Myocyte (in vitro differentiated cells): ENCODE measurements at regions not wholly inside any gene's neighbourhood (a gene's known extent, or its start where the extent isn't known, plus 50 kb on each side); places are given as distances from the start of the nearest gene placed in this dataset.
"Not testable (repeated sequence)": the region's sequence is repeated elsewhere in the genome, so short reads cannot be mapped to it uniquely, and the experiment has no call there.

Experiments used
- DNase-seq: peaks from one replicate; pipeline ENCODE4 v3.0.0-alpha.2; 2012; ENCODE audit warnings: low read depth

- peak; percentile 14 for DNase-seq
These were observed 296.8 kb downstream of the RAB38 start for GRCh38 chr11:87878373-87878825.

- DNase-seq, result no peak
These were observed 304.2 kb downstream of the RAB38 start for GRCh38 chr11:87871056-87871455.

- DNase-seq, result no peak
These were observed 305.2 kb downstream of the RAB38 start for GRCh38 chr11:87870086-87870485.

- DNase-seq, result no peak
These were observed 308.3 kb downstream of the RAB38 start for GRCh38 chr11:87866951-87867350.

GRCh38 chr11:87861030-87861429 lies 314.2 kb downstream of the RAB38 start:
- DNase-seq, result no peak

GRCh38 chr11:87859636-87860035 lies 315.6 kb downstream of the RAB38 start:
- DNase-seq, result no peak

- no peak for DNase-seq
These were observed 323.4 kb downstream of the RAB38 start for GRCh38 chr11:87851827-87852226.

- DNase-seq, result no peak
These were observed 324.0 kb downstream of the RAB38 start for GRCh38 chr11:87851234-87851633.

- no peak for DNase-seq
These were observed 326.0 kb downstream of the RAB38 start for GRCh38 chr11:87849216-87849615.

- DNase-seq, result no peak
These were observed 334.5 kb downstream of the RAB38 start for GRCh38 chr11:87840786-87841185.

- no peak for DNase-seq
These were observed 343.0 kb downstream of the RAB38 start for GRCh38 chr11:87832211-87832610.

- peak; percentile 19 for DNase-seq
These were observed 355.2 kb downstream of the RAB38 start for GRCh38 chr11:87820011-87820410.

GRCh38 chr11:87819151-87819550 lies 356.1 kb downstream of the RAB38 start:
- DNase-seq, result no peak

- DNase-seq, result no peak
These were observed 362.5 kb downstream of the RAB38 start for GRCh38 chr11:87812571-87813365.

- DNase-seq, result no peak
These were observed 364.8 kb downstream of the RAB38 start for GRCh38 chr11:87810486-87810885.

GRCh38 chr11:87809256-87809655 lies 366.0 kb downstream of the RAB38 start:
- no peak for DNase-seq

GRCh38 chr11:87804176-87804575 lies 371.1 kb downstream of the RAB38 start:
- no peak for DNase-seq

- no peak for DNase-seq
These were observed 371.5 kb downstream of the RAB38 start for GRCh38 chr11:87803748-87804147.

GRCh38 chr11:87784862-87785261 lies 390.4 kb downstream of the RAB38 start:
- not testable (repeated sequence) for DNase-seq

GRCh38 chr11:87780068-87780413 lies 395.2 kb downstream of the RAB38 start:
- DNase-seq, result no peak

GRCh38 chr11:87779276-87780067 lies 395.8 kb downstream of the RAB38 start:
- DNase-seq, result no peak

- DNase-seq, result no peak
These were observed 396.9 kb downstream of the RAB38 start for GRCh38 chr11:87778357-87778756.

GRCh38 chr11:87775036-87775435 lies 400.2 kb downstream of the RAB38 start:
- DNase-seq, result no peak
